ENCODE measurements at regions not wholly inside any gene's neighbourhood (a gene's known extent, or its start where the extent isn't known, plus 50 kb on each side); places are given as distances from the start of the nearest gene placed in this dataset.

DNA sequence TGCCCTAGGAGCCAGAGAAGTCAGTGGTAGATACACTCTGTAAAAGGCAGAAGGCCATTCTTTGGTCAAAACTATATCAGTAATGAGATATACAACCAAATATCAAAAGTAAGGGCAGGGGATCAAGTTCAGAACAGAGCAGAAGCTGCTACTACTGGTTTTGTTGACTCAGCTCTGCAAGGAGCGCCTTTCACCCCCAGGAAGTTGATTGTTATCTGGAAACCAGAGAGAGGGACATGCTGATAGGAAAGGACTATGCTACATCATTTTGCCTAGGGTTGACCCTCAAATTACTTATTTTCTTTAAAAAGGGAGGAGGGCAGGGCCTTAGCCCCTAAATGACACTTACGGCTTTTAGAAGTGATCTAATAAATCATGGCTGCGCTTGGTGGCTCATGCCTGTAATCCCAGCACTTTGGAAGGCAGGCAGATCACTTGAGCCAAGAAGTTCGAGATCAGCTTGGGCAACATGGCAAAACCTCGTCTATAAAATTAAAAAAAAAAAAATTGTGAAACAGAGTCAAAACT lies 194.0 kb downstream of the KLHL28 start:
- peak; percentile 12 for DNase-seq (ENCODE audit: extremely low spot score)
- CTCF ChIA-PET, result no interaction called here
- TF ChIP-seq, protein P1, sequence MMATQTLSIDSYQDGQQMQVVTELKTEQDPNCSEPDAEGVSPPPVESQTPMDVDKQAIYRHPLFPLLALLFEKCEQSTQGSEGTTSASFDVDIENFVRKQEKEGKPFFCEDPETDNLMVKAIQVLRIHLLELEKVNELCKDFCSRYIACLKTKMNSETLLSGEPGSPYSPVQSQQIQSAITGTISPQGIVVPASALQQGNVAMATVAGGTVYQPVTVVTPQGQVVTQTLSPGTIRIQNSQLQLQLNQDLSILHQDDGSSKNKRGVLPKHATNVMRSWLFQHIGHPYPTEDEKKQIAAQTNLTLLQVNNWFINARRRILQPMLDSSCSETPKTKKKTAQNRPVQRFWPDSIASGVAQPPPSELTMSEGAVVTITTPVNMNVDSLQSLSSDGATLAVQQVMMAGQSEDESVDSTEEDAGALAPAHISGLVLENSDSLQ (IDR thresholded peaks at IDR 0.05), result peak; percentile 58
- TF ChIP-seq FOXA1 (IDR thresholded peaks at IDR 0.05), result no peak
- no peak for TF ChIP-seq NFRKB (IDR thresholded peaks at IDR 0.05)
- TF ChIP-seq ARNT (IDR thresholded peaks at IDR 0.05), result no peak
- TF ChIP-seq CTBP1 (IDR thresholded peaks at IDR 0.05; ENCODE audit: borderline replicate concordance), result no peak
- TF ChIP-seq FOXK2 (IDR thresholded peaks at IDR 0.05), result no peak
- no peak for TF ChIP-seq LEF1 (IDR thresholded peaks at IDR 0.05; ENCODE audit: borderline replicate concordance)
- POLR2A ChIA-PET, result no interaction called here

DNA sequence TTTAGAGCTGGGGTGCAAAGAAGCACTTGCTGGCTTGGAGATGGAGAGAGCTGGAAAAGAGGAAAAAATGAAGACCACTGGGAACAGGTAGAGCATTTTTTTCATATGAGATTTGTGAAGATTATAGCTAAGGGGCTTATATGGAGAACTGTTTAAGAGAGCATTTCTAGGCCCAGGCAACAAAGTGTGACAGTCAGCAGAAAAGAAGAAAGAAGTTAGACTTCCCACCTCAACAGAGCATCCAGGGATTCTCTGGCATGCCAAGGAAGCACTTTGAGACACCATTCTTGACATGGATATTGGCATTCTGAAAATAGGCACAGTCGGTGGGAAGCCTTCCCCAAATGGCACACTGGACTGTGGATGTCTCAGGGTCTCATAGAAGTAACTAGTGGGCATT lies 195.5 kb downstream of the KLHL28 start:
- DNase-seq (ENCODE audit: extremely low spot score), result no peak
- ChIA-PET CTCF (no interaction called here), POLR2A (no interaction called here)
- TF ChIP-seq LEF1 (IDR thresholded peaks at IDR 0.05; ENCODE audit: borderline replicate concordance), result no peak
- TF ChIP-seq, protein P1 (IDR thresholded peaks at IDR 0.05), result no peak
- TF ChIP-seq FOXA1 (IDR thresholded peaks at IDR 0.05), result no peak
- no peak for TF ChIP-seq CTBP1 (IDR thresholded peaks at IDR 0.05; ENCODE audit: borderline replicate concordance)
- TF ChIP-seq HDGF (IDR thresholded peaks at IDR 0.05; ENCODE audit: borderline replicate concordance), result no peak
- no peak for TF ChIP-seq SP1 (IDR thresholded peaks at IDR 0.05)
- TF ChIP-seq FOXM1 (IDR thresholded peaks at IDR 0.05; ENCODE audit: borderline replicate concordance), result no peak
- no peak for TF ChIP-seq ZNF384 (IDR thresholded peaks at IDR 0.05)
- no peak for TF ChIP-seq TARDBP (IDR thresholded peaks at IDR 0.05)
- no peak for TF ChIP-seq FOXK2 (IDR thresholded peaks at IDR 0.05)
- no peak for TF ChIP-seq NFRKB (IDR thresholded peaks at IDR 0.05)
- no peak for TF ChIP-seq ELF4 (IDR thresholded peaks at IDR 0.05)
- TF ChIP-seq SUZ12 (IDR thresholded peaks at IDR 0.05), result no peak
- no peak for TF ChIP-seq ARNT (IDR thresholded peaks at IDR 0.05)
- no peak for TF ChIP-seq BHLHE40 (IDR thresholded peaks at IDR 0.05; ENCODE audit: borderline replicate concordance)
- TF ChIP-seq L3MBTL2 (conservative IDR thresholded peaks at IDR 0.05), result no peak

DNA sequence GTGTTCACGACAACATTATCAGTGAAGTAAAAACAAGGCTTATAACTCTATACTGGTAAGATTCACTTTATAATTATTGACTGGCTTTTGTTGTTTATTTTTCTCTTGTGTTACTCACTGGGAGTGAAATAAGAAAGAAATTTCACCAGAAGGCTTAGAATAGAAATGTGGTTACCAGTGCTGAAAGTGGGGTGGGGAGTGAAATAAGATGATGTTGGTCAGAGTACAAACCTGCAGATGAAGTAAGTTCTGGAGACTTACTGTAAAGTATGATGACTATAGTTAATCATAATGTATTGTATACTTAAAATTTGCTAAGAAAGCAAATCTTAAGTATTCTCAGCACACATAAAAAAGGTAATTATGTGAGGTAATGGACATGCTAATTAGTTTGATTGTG lies 198.4 kb downstream of the KLHL28 start:
- CTCF ChIA-PET, result no interaction called here
- POLR2A ChIA-PET, result no interaction called here
- TF ChIP-seq SP1 (IDR thresholded peaks at IDR 0.05) (no peak), ARNT (IDR thresholded peaks at IDR 0.05) (no peak), L3MBTL2 (conservative IDR thresholded peaks at IDR 0.05) (no peak), ZNF384 (IDR thresholded peaks at IDR 0.05) (no peak), ELF4 (IDR thresholded peaks at IDR 0.05) (no peak), FOXM1 (IDR thresholded peaks at IDR 0.05; ENCODE audit: borderline replicate concordance) (no peak), TARDBP (IDR thresholded peaks at IDR 0.05) (no peak), SUZ12 (IDR thresholded peaks at IDR 0.05) (no peak), FOXK2 (IDR thresholded peaks at IDR 0.05) (no peak), CTBP1 (IDR thresholded peaks at IDR 0.05; ENCODE audit: borderline replicate concordance) (no peak), FOXA1 (IDR thresholded peaks at IDR 0.05) (no peak), HDGF (IDR thresholded peaks at IDR 0.05; ENCODE audit: borderline replicate concordance) (no peak), BHLHE40 (IDR thresholded peaks at IDR 0.05; ENCODE audit: borderline replicate concordance) (no peak), NFRKB (IDR thresholded peaks at IDR 0.05) (no peak), LEF1 (IDR thresholded peaks at IDR 0.05; ENCODE audit: borderline replicate concordance) (no peak)
- TF ChIP-seq, protein P1 (IDR thresholded peaks at IDR 0.05), result no peak
- DNase-seq (ENCODE audit: extremely low spot score), result no peak

DNA sequence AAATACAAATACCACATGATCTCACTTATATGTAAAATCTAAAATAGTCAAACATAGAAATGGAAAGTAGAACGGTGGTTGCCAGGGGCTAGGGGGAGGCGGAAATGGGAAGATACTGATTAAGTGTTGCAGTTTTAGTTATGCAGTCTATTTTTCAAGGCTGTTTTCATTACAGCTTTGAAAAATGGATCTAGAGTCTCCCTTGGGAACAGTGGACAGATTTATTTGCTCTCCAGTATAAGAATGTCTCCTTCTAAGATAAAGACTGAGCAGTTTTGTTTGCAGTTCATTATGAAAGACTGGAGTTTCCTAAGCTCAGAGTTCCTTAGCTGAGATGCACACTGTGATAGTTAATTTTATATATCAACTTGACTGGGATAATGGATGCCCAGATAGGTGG lies 202.5 kb downstream of the KLHL28 start:
- ChIA-PET CTCF (no interaction called here), POLR2A (no interaction called here)
- DNase-seq (ENCODE audit: extremely low spot score), result no peak
- no peak for TF ChIP-seq SP1 (IDR thresholded peaks at IDR 0.05)
- TF ChIP-seq HDGF (IDR thresholded peaks at IDR 0.05; ENCODE audit: borderline replicate concordance), result no peak
- TF ChIP-seq, protein P1 (IDR thresholded peaks at IDR 0.05), result no peak
- TF ChIP-seq BHLHE40 (IDR thresholded peaks at IDR 0.05; ENCODE audit: borderline replicate concordance), result no peak
- no peak for TF ChIP-seq ZNF384 (IDR thresholded peaks at IDR 0.05)
- TF ChIP-seq SUZ12 (IDR thresholded peaks at IDR 0.05), result no peak
- TF ChIP-seq NFRKB (IDR thresholded peaks at IDR 0.05), result no peak
- no peak for TF ChIP-seq L3MBTL2 (conservative IDR thresholded peaks at IDR 0.05)
- no peak for TF ChIP-seq FOXM1 (IDR thresholded peaks at IDR 0.05; ENCODE audit: borderline replicate concordance)
- TF ChIP-seq ELF4 (IDR thresholded peaks at IDR 0.05), result no peak
- TF ChIP-seq CTBP1 (IDR thresholded peaks at IDR 0.05; ENCODE audit: borderline replicate concordance), result no peak

DNA sequence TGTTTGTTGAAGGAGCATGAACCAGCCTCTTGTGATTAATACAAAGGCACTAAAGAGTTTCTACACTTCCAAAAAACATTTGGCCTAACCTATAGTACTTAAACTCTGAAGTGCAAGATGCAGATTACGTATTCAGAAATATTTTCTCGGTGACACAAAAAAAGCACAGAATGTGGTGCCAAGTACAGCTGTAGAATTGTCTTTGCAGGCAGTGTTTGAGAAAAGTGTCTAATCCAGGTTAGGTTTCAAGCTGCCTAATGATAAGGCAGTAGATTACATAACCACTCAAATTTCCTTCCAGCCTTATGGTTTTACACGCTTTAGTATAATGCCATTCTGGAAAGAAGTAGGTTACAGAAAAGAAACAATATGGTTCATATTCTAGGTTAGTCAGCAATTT lies 205.2 kb downstream of the KLHL28 start:
- ChIA-PET POLR2A (no interaction called here), CTCF (no interaction called here)
- TF ChIP-seq FOXA1 (IDR thresholded peaks at IDR 0.05) (no peak), ARNT (IDR thresholded peaks at IDR 0.05) (no peak), SP1 (IDR thresholded peaks at IDR 0.05) (no peak), FOXK2 (IDR thresholded peaks at IDR 0.05) (no peak), NFRKB (IDR thresholded peaks at IDR 0.05) (no peak), FOXM1 (IDR thresholded peaks at IDR 0.05; ENCODE audit: borderline replicate concordance) (no peak), SUZ12 (IDR thresholded peaks at IDR 0.05) (no peak)
- TF ChIP-seq, protein P1 (IDR thresholded peaks at IDR 0.05), result no peak
- no peak for DNase-seq (ENCODE audit: extremely low spot score)

Measured in HEK293T (cell line).